Activated naive CD4-positive, alpha-beta T cell (primary cell): ENCODE measurements at regions not wholly inside any gene's neighbourhood (a gene's known extent, or its start where the extent isn't known, plus 50 kb on each side); places are given as distances from the start of the nearest gene placed in this dataset.
"Not testable (repeated sequence)": the region's sequence is repeated elsewhere in the genome, so short reads cannot be mapped to it uniquely, and the experiment has no call there.

Experiments
- DNase-seq, 4 experiments: peaks; one replicate each; lab custom pipeline; 2025; lab: John Stamatoyannopoulos, UW

DNA sequence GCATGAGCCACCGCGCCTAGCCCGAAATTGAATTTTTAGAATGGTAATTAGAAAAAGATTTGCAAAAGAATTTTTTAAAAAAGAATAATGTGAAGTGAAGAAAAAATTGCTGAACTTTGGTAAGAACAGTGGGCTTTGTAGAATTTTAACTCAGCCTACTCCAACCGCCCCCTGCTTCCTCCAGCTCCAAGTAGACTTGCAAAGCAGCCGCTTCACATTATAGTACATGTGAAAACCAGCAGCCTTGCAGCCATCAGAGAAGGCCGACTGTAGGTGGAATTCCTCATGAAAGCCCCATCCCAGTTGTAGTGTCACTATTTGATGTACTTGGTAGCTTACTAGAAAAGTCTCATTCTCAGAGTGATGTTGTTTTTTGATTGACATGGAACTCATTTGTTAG, 835.6 kb downstream of the TBC1D32 start:
- DNase-seq = no peak

DNA sequence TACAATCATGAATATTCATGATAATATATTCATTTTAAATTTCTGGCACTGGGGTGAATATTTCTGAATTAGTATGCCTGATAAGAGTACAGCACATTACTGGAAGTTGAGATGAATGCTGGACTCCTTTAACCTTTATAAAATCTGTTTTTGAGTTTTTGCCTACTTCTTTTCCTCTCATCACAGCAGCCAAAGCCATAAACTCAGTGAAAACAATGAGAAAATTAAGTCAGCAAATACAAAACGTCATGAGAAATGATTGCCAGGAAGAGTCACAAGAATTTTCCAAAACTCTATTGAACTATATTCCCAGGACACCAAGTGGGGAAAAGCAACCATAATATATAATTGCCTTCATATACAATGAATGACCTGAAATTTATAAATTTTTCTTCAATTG, 837.6 kb downstream of the TBC1D32 start:
- DNase-seq = no peak

DNA sequence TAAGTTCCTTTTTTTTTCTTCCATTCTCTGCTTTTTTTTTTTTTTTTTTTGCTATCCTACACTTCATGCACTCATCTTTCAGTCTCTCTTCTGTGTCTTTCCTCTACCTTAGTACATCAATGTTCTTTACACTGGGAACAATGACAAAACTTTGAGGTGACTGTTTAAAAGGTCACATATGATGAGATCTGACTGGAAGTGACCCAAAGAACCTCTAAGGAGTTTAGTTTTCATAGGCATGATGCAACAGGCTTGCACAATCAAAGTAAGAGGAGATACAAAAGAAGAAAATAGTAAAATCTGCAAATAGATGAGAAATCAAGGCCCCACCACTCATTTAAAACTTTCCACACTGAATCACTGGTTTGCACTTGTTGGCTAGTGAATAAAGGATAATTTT, 840.8 kb downstream of the TBC1D32 start:
- no peak for DNase-seq

DNA sequence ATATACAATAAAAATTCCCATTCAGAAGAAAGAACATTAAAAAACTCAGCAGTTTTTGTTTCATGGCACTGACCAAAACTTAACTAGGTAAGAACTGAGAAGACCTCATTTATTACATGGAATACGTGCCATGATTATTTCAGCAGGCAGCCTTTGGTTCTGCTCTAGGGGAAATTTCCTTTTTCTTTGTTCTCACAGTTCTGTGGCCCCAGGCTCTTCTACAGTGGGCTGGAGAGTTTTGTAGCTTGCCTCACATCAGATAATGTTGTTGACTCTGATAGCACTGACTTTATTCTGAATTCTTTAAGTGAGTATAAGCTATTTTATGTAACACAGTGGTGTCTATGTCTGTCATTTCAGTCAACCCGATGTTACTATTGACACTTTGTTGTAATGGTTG, 844.3 kb downstream of the TBC1D32 start:
- no peak for DNase-seq

DNA sequence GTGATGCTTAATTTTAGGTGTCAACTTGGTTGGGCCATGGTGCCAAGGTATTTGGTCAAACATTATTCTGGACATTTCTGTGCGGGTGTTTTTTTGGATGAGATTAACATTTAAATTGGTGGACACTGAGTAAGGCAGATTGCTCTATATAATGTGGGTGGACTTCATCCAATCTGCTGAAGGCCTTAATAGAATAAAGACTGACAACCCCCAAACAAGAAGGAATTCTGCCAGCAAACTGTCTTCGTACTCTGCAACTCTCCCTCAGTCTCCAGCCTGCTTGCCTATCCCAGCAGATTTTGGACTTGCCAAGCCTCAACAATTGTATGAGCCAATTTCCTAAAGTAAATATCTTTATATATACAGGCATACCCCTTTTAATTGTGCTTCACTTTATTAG, 850.1 kb downstream of the TBC1D32 start:
- DNase-seq = no peak

DNA sequence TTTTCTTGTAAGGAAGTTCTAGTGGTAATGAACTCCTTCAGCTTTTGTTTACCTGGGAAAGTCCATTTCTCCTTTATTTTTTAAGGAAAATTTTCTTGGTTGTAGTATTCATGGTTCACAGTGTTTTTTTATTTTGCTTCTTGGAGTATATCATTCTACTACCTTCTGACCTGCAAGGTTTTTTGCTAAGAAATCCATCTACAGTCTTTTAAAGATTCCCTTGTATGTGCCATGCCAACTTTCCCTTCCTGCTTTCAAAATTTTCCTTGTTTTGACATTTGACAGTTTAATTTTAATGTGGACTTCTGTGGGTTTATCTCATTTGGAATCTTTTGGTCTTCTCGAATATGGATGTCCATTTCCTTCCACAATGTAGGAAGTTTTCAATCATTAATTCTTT, 855.6 kb downstream of the TBC1D32 start:
- no peak for DNase-seq

DNA sequence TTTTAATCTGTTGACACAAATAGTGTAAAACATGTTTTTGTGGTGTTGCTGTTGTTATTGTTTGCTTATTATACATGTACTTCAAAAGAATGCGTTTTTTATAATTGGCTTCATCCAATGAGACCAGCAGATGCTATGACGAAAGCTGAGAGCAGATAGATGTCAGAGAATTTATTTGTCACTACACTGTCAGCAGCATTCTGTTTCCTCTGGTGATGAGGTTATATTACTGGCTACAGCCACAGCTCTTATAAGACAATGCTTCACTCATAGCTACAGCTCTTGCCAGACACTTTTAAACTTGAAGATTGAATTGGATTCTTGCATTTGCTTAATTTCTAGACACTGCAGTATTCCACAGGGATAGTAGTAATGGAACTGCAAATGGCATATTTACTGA, 860.5 kb downstream of the TBC1D32 start:
- no peak for DNase-seq

DNA sequence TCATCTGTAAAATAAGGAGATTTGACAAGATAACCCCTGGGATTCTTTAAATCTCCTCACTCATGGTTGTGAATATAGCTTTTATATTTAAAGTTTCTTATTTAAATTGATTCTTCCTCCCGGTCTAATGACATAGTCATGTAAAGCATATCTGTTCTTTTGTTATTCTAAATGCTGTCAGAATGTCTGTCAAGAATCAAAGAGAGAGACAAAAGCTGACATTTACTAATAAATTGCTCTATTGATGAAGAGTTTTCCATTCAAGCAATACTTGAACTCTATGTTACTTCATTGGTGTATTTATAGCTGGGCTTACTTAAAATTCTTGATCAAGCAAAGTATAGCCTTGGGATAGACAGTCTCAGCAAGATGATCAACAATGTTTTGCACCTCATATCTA, 865.8 kb downstream of the TBC1D32 start:
- no peak for DNase-seq

DNA sequence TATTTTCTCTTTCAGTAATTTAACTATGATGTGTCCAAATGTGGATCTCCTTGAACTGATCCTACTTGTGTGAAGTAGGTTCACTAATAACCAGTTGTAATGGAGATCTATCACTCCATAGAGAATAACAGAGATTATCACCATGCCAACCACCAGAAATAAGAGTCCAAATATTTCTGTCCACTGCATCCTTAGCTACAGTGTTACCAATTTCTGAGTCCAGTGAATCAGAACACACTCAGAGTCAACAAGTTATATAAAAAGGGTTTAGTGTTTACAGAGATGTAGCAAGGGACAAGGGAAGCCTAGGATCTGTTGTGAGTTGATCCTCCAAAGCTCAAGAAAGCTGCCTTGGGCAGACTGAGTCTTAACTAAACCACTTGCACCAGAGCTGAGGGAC, 882.8 kb downstream of the TBC1D32 start:
- no peak for DNase-seq

DNA sequence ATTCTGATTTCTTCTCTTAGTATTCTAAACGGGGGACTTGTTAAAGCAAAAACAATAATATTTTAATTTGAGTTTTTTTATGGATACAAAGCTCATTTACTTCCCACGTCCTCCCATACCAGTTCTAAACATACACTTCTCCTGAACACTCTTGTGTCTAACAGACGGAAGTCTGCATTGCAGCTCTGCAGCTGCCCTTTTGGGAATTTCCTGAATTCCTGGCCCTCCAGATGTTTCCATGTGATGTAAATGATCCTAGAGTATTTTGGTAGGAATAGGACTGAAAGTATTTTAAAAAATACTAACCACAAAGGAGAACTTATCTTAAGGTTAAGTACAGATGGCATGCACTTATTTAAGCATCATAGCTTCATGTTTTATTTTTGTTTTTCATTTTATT, 886.7 kb downstream of the TBC1D32 start:
- no peak for DNase-seq

DNA sequence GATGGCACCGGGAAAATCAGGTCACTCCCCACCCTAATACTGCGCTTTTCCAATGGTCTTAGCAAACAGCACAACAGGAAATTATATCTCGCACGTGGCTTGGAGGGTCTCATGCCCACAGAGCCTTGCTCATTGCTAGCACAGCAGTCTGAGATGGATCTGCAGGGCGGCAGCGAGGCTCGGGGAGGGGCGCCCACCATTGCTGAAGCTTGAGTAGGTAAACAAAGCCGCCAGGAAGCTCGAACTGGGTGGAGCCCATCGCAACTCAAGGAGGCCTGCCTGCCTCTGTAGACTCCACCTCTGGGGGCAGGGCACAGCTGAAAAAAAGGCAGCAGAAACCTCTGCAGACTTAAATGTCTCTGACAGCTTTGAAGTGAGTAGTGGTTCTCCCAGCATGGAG, 901.4 kb downstream of the TBC1D32 start:
- DNase-seq = not testable (repeated sequence)

DNA sequence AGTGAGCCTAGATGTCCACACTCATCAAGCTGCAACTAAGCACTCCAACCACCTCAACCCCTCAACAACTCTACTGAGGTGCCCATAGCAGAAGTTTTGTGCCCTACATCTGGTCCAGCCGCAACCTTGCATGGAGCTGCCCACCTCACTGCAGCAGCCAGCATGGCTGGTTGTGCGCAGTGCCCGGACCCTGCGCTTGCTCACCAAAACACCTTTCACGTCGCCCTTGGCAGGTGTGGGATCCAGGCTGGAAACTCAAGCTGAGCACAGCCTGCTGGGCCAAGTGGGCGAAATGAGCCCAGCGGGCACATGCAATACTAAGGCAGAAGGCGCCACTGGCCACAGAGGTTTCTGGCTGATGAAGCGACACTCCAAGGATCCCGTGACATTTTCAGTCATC, 902.4 kb downstream of the TBC1D32 start:
- DNase-seq = no peak

DNA sequence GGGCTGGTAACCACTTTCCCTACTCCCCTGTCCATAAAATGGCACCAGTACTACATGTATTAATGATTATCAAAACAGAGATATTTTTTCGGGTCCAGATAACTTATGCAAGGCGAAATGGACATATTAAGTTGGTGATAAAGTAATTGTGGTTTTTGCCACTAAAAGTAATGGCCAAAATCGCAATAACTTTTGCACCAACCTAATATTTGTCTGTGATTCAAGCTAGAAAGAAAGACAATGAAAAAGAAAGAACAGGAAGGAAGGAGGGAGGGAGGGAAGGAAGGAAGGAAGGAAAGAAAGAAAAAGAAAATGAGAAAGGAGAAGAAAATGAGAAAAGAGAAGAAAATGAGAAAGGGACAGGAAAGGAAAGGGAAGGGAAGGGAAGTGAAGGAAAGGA, 922.9 kb downstream of the TBC1D32 start:
- DNase-seq = no peak

DNA sequence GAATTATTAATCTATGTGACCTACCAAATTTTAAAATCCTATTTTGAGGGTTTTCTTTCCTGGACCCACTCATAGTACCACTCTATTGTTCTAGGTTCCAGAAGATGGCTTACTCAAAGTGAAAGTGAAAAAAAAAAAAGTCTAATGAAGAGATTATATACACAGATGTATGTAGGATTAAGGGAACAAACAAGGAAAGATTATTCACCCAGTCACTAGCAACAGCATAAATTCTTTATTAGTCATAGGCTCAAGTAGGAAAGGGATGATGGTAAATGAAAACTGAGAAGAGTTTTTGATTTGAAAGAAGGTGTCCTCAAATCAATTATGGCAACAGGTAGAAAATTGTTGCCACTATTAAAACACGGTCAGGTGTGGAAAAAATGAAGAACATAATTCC, 923.7 kb downstream of the TBC1D32 start:
- DNase-seq = no peak

DNA sequence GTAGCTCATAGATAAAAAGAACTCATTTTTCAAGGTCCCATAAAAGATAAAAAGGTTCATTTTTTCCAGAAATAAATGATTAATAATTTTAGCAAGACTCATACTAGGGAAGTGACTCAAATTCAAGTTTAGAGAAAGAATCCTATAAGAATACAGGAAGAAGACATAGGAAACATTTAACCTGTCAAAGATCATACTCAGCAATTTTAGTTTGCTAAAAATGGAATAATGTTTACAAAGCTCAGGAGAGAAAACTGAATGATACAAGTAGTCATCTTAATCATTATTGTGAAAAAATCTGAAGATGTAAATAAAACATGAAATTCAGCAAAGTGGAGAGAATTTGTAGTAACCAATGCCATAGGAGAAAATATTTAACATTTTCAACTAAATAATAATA, 926.6 kb downstream of the TBC1D32 start:
- no peak for DNase-seq

DNA sequence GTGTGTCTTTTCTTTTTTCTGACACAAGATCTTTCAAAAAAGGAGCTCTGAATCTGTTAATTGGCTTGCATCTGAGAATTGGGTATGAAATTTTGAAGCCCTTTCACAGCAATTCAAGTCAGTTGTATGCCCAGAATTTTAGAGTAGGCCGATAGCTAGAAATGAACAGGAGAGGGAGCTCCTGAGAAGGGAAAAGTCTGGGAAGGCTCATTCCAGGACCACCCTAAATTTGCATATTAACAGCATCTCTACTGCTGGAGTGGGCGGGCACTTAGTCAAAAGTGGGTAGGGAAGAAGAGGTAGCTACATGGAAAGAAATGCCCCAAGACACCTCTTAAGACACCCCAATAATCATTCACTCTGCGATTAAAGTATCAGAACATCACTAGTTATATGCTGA, 928.3 kb downstream of the TBC1D32 start:
- DNase-seq = no peak

DNA sequence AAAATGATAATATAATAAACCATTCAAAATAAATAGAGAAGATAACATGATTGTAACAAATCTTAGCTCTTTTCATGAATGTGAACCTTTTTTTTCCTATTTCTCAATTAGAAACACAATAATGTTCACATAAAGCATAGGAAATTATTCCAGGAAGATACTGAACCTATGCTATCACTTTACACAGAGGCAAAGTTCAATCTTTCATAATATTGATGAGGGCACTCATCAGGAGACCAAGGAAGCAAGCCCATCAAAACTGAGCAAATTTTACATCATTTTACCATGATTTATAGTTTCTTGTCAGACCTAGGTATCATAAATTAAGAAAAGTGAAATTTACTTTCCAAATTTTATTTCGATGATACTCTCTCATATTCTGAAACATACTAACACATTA, 938.5 kb downstream of the TBC1D32 start:
- DNase-seq = no peak

DNA sequence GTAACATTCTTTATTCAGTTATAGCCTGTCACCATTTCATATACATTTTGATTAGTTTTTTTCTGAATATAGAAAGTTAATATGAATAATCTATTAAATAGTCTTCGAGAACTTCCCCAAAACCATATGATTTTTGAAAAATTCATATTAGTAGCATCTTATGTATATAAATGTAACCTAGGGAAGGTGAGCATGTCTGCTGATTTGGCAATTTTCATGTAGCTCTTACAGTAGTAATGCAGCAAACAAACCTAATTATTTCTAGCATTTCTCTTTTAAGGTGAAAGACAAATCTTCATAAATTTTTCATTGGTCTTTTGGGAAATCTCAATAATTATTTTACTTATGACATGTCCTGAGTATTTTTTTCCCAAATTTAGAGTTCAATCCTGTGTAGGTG, 939.0 kb downstream of the TBC1D32 start:
- no peak for DNase-seq

DNA sequence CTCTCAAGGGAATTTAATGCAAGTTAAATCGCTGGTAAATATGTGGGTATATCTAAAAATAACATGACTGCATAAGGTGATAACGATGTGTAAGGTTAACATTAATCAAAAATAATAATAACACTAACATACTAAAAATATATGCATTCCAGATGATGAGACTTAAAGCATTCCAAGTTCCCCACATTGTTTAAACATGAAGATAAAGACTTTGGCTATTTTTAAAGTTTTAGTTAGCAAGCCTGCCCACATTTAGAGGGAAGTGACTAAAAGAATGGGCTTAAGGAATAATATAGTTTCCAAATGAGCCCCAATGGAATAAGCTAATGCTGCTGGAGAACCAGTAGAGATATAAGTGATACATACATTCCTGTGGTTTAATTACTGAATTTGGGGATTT, 941.3 kb downstream of the TBC1D32 start:
- no peak for DNase-seq

DNA sequence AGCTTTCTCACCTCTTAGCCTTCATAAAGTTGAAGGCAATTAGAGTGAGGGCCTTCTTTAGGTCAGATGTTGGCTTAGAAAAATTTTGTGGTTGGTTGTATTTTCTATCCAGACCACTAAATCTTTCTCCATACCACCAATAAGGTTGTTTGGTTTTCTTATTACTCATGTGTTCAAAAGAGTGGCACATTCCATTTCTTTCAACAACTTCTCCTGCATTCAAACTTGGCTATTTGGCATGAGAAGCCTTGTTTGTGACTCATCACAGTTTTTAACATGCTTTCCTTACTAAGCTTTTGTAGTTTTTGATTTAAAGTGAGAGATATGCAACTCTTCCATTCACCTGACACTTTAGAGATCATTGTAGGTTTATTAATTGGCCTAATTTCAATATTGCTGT, 949.6 kb downstream of the TBC1D32 start:
- DNase-seq = no peak

DNA sequence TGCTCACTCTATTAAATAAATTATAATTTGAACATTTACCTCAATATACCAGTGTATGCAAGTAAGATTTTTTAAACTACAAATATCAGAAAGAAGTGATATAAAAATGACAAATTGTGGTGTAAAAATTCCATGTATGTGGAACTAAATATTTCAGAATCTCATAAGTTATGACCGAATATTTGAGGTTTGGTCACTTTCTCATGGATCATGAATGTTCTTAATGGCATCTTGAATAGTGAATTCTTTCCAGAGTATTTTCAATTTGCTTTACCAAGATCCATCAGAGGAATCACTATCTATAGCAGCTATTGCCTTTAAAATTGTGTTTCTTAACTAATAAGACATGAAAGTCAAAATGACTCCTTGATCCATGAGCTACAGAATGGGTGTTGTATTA, 950.6 kb downstream of the TBC1D32 start:
- no peak for DNase-seq

DNA sequence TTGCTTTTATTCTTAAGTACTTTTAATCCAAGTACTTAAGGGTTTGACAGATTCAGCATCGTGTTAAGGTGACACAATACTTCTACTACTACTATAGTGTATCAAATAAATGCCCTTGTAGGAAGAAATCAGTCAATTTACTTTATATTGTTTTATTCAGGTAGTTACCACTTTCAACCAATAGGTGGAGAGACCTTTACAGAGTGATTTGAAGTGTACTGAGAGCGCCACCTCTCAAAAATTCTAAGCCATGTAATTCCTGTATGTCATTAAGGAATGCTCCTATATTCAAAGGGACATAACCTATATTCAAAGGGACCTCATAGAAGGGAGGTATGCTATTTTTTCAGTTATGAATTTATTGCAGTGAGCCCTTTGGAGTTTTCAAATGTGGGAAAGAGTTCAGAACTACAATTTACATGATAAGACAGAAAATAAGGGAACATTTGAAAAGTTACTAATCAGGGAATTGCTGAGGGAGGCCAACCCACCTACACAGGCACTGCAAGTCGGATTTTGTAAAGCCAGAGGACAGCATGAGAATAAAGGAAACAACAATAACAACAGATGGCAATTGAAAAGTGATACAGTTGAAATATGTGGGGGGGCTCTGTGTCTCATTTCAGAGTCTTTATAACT, 955.6 kb downstream of the TBC1D32 start:
- no peak for DNase-seq

DNA sequence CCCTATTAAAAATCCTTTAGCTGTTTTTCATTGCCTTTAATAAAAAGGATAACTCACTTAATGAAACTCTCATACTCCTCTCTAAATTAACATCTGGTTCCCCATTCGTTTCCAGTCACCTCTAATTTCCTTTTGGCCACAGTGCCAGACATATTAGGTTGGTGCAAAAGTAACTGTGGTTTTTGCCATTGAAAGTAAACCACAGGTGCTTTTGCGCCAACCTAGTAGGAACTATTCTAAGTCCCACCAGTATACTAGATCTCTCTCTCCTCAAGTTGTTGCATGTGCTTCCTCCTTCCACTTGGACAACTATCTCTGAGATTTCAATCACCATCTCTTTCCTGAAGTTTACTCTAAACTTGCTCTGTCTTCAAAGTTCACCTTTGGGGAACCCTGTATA, 961.1 kb downstream of the TBC1D32 start:
- DNase-seq = no peak

DNA sequence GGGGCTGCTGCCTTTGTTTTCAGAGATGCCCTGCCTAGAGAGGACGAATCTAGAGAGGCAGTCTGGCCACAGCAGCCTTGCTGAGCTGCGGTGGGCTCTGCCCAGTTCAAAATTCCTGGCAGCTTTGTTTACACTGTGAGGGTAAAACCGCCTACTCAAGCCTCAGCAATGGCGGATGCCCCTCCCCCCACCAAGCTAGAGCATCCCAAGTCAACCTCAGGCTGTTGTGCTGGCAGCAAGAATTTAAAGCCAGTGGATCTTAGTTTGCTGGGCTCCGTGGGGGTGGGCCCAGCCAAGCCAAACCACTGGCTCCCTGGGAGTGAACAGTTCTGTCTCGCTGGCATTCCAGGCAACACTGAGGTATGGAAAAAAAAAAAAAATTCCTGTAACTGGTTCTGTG, 970.9 kb downstream of the TBC1D32 start:
- no peak for DNase-seq

DNA sequence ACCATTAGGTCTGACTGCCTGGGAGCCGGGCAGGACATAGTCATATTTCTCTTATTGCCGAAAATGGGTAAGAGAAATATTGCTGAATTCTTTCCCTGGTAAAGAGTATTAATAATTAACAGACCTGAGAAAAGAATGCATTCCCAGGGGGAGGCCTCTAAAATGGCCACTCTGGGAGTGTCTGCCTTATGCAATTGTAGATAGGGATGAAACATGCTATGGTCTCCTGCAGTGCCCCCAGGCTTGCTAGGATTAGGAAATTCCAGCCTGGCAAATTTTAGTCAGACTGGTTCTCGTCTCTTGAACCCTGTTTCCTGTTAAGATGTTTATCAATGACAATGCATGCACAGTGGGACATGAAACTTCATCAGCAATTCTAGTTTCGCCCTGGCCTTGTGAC, 975.7 kb downstream of the TBC1D32 start:
- not testable (repeated sequence) for DNase-seq
